Caco-2 (cell line): ENCODE measurements at regions not wholly inside any gene's neighbourhood (a gene's known extent, or its start where the extent isn't known, plus 50 kb on each side); places are given as distances from the start of the nearest gene placed in this dataset.

ENCODE experiments used
- BruUV-seq: library from RNA; stranded (reverse); fragments of 400-500 nt; replicated peaks from 2 replicates; lab custom pipeline; 2021; lab: Mats Ljungman, UMichigan
- CTCF ChIA-PET: fragments of 300-600 bp; sonication (Branson Sonifier 250); formaldehyde crosslinking; loops from one replicate; lab custom pipeline; 2022; ENCODE audit warnings: antibody characterized with exemption; lab: Charles Lee
- POLR2A ChIA-PET: fragments of 300-600 bp; sonication (Branson Sonifier 250); formaldehyde crosslinking; loops from one replicate; lab custom pipeline; 2022; ENCODE audit warnings: antibody characterized with exemption; lab: Charles Lee
- DNase-seq, 2 experiments: peaks; one replicate each; pipeline versions ENCODE4 v3.0.0 to v3.0.0-alpha.2; 2020 to 2022
- H3K27me3 ChIP-seq: replicated peaks from 2 replicates; pipeline ENCODE4 v1.6.0; 2011; ENCODE audit warnings: low read length; ENCODE audit not compliant: control insufficient read depth, insufficient read depth
- H3K36me3 ChIP-seq: 2 replicates; pipeline ENCODE4 v1.5.1; 2011; ENCODE audit warnings: low read length; ENCODE audit not compliant: control insufficient read depth, insufficient read depth
- H3K4me1 ChIP-seq: fragments of 250-450 bp; sonication (Bioruptor Pico); 2 replicates; pipeline ENCODE4 v1.5.1; 2020; ENCODE audit warnings: mild to moderate bottlenecking
- H3K4me3 ChIP-seq: 2 replicates; pipeline ENCODE4 v1.5.1; 2011; ENCODE audit warnings: low read depth, mild to moderate bottlenecking, control low read depth, low read length
- H3K9me3 ChIP-seq: fragments of 250-450 bp; sonication (Bioruptor Pico); 2 replicates; pipeline ENCODE4 v1.5.1; 2020; ENCODE audit warnings: mild to moderate bottlenecking, moderate library complexity
- H3K27ac Mint-ChIP-seq: one replicate; pipeline ENCODE4 v1.8.0; 2022; ENCODE audit warnings: mixed read lengths; ENCODE audit not compliant: unreplicated experiment
- H3K27me3 Mint-ChIP-seq: one replicate; pipeline ENCODE4 v1.8.0; 2022; ENCODE audit warnings: mixed read lengths; ENCODE audit not compliant: insufficient read depth, unreplicated experiment
- H3K36me3 Mint-ChIP-seq: one replicate; pipeline ENCODE4 v1.8.0; 2022; ENCODE audit warnings: mild to moderate bottlenecking, mixed read lengths; ENCODE audit not compliant: insufficient read depth, unreplicated experiment
- H3K4me1 Mint-ChIP-seq: one replicate; pipeline ENCODE4 v1.8.0; 2022; ENCODE audit warnings: low read depth, mixed read lengths; ENCODE audit not compliant: unreplicated experiment
- H3K4me3 Mint-ChIP-seq: one replicate; pipeline ENCODE4 v1.8.0; 2022; ENCODE audit warnings: mild to moderate bottlenecking, moderate library complexity, mixed read lengths; ENCODE audit not compliant: unreplicated experiment
- H3K9me3 Mint-ChIP-seq: one replicate; pipeline ENCODE4 v1.8.0; 2022; ENCODE audit warnings: mixed read lengths; ENCODE audit not compliant: unreplicated experiment
- intact Hi-C: fragments of 100-400 bp; cut with micrococcal nuclease; formaldehyde crosslinking; loops from one replicate; pipeline ENCODE4 v1.10.0; 2022; ENCODE audit not compliant: unreplicated experiment
- TF ChIP-seq, protein P1 (sequence below), 2 experiments: fragments of 200-600 bp in 1 of 2; IDR thresholded peaks; 1 replicate in 1 of 2; 2 replicates in 1 of 2; pipeline versions ENCODE4 v1.5.1 to v1.8.0; 2011 to 2022; ENCODE audit warnings: antibody characterized with exemption in 1 of 2, control low read depth in 1 of 2, inconsistent platforms in 1 of 2, low read depth in 1 of 2, low read length in 1 of 2, mild to moderate bottlenecking in 1 of 2, moderate library complexity in 1 of 2; ENCODE audit not compliant: insufficient read depth in 1 of 2, severe bottlenecking in 1 of 2, unreplicated experiment in 1 of 2

GRCh38 chr1:215416497-215416896, 150.6 kb upstream of the KCTD3 start:
- H3K9me3 Mint-ChIP-seq: no peaks in the 10 kb centered on the region
- CTCF ChIA-PET: no interaction called here
- H3K4me3 Mint-ChIP-seq: no peak overlapping the region
- no peak overlapping the region for H3K27ac Mint-ChIP-seq
- POLR2A ChIA-PET: no interaction called here
- TF ChIP-seq, protein P1, sequence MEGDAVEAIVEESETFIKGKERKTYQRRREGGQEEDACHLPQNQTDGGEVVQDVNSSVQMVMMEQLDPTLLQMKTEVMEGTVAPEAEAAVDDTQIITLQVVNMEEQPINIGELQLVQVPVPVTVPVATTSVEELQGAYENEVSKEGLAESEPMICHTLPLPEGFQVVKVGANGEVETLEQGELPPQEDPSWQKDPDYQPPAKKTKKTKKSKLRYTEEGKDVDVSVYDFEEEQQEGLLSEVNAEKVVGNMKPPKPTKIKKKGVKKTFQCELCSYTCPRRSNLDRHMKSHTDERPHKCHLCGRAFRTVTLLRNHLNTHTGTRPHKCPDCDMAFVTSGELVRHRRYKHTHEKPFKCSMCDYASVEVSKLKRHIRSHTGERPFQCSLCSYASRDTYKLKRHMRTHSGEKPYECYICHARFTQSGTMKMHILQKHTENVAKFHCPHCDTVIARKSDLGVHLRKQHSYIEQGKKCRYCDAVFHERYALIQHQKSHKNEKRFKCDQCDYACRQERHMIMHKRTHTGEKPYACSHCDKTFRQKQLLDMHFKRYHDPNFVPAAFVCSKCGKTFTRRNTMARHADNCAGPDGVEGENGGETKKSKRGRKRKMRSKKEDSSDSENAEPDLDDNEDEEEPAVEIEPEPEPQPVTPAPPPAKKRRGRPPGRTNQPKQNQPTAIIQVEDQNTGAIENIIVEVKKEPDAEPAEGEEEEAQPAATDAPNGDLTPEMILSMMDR (IDR thresholded peaks at IDR 0.05; ENCODE audit: insufficient read depth in 1 of 2, low read depth in 1 of 2, low read length in 1 of 2, severe bottlenecking in 1 of 2, unreplicated experiment in 1 of 2): no peak
- H3K4me1 Mint-ChIP-seq: no peaks in the 10 kb centered on the region
- H3K36me3 Mint-ChIP-seq: no peaks in the 10 kb centered on the region
- intact Hi-C loops: no loop called here
- H3K9me3 ChIP-seq: no peaks in the 10 kb centered on the region
- no peak overlapping the region for H3K4me3 ChIP-seq
- no peak for DNase-seq
- peaks cover 14% of the 10 kb centered on the region for H3K27me3 Mint-ChIP-seq
- no peaks in the 10 kb centered on the region for H3K4me1 ChIP-seq
- H3K36me3 ChIP-seq: no peaks in the 10 kb centered on the region
- BruUV-seq: no TSS peak
- H3K27me3 ChIP-seq: no peaks in the 10 kb centered on the region

DNA sequence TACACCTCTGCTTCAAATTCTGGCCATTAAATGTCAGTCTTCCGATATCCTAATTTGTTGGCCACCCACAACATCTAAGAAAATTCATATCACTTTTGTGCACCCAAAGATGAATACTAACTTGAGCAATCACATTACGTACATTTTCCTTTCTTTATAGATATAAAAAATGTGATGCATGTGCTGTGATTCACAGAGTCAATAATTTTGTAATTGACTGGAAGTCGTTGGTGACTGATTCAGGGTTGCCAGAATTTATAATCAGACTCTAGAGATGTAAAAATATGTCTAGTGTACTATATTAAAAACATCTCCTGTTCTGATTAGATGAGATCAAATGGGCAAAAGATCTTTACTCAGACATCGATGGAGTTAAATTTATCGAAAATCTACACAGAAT, 150.0 kb upstream of the KCTD3 start:
- Mint-ChIP-seq H3K27ac (no peak overlapping the region), H3K27me3 (peaks cover 14% of the 10 kb centered on the region), H3K4me3 (no peak overlapping the region), H3K4me1 (no peaks in the 10 kb centered on the region), H3K9me3 (no peaks in the 10 kb centered on the region), H3K36me3 (no peaks in the 10 kb centered on the region)
- intact Hi-C loops: no loop called here
- H3K27me3 ChIP-seq: no peaks in the 10 kb centered on the region
- DNase-seq: no peak
- no peaks in the 10 kb centered on the region for H3K4me1 ChIP-seq
- H3K4me3 ChIP-seq: no peak overlapping the region
- no peaks in the 10 kb centered on the region for H3K9me3 ChIP-seq
- TF ChIP-seq, protein P1 (IDR thresholded peaks at IDR 0.05; ENCODE audit: insufficient read depth in 1 of 2, low read depth in 1 of 2, low read length in 1 of 2, severe bottlenecking in 1 of 2, unreplicated experiment in 1 of 2): no peak
- H3K36me3 ChIP-seq: no peaks in the 10 kb centered on the region
- ChIA-PET POLR2A (no interaction called here), CTCF (no interaction called here)
- BruUV-seq: no TSS peak

DNA sequence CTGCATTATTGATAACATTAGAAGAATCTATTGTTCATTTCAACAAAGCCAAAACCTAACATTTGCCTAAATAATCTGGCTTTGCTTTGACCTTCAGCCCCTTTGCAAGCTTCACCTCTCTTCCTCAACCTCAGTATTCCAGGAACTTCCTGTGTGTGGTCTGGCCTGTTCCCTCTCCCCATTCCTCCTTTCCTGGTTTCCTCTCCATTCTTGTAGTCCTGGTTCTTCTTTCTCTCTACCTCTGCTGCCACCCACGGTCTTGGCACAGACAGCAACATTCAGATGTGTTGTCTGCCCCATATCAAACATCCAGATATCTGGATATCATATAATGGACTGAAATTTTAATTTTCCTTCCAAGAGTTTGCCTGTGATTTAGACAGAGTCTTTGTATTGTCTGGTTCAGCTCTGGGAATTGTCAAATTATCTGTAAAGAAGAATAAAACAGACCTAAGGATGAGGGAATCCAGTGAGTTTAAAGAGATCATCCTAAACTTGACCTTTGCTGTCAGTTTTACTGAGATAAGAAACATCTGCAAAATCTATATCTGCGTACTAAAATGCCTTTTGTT, 148.1 kb upstream of the KCTD3 start:
- no peak overlapping the region for H3K27ac Mint-ChIP-seq
- no peak for DNase-seq

More for the DNA sequence above, 148.1 kb upstream of the KCTD3 start:
- Mint-ChIP-seq H3K27me3 (peaks cover 17% of the 10 kb centered on the region), H3K36me3 (no peaks in the 10 kb centered on the region), H3K4me1 (no peaks in the 10 kb centered on the region), H3K9me3 (no peaks in the 10 kb centered on the region), H3K4me3 (no peak overlapping the region)
- TF ChIP-seq, protein P1 (IDR thresholded peaks at IDR 0.05; ENCODE audit: insufficient read depth in 1 of 2, low read depth in 1 of 2, low read length in 1 of 2, severe bottlenecking in 1 of 2, unreplicated experiment in 1 of 2): no peak
- H3K9me3 ChIP-seq: no peaks in the 10 kb centered on the region
- ChIA-PET POLR2A (no interaction called here), CTCF (no interaction called here)
- H3K27me3 ChIP-seq: no peaks in the 10 kb centered on the region
- no peak overlapping the region for H3K4me3 ChIP-seq
- H3K4me1 ChIP-seq: no peaks in the 10 kb centered on the region
- intact Hi-C loops: no loop called here
- BruUV-seq: no TSS peak
- no peaks in the 10 kb centered on the region for H3K36me3 ChIP-seq
